HUES64 (cell line): ENCODE measurements at regions not wholly inside any gene's neighbourhood (a gene's known extent, or its start where the extent isn't known, plus 50 kb on each side); places are given as distances from the start of the nearest gene placed in this dataset.
"Not testable (repeated sequence)": the region's sequence is repeated elsewhere in the genome, so short reads cannot be mapped to it uniquely, and the experiment has no call there.

Experiments used
- H3K27ac ChIP-seq: 2 replicates; pipeline ENCODE4 v1.7.0; 2013; ENCODE audit warnings: low read depth, low read length, inconsistent platforms
- H3K27me3 ChIP-seq: 2 replicates; pipeline ENCODE4 v1.6.1; 2013; ENCODE audit warnings: mild to moderate bottlenecking, low read length; ENCODE audit not compliant: insufficient read depth
- H3K36me3 ChIP-seq: 2 replicates; pipeline ENCODE4 v1.6.1; 2013; ENCODE audit warnings: mild to moderate bottlenecking, low read length; ENCODE audit not compliant: insufficient read depth
- H3K4me1 ChIP-seq: 2 replicates; pipeline ENCODE4 v1.6.1; 2013; ENCODE audit warnings: mild to moderate bottlenecking, low read length, moderate library complexity; ENCODE audit not compliant: insufficient read depth
- H3K4me3 ChIP-seq: 2 replicates; pipeline ENCODE4 v1.5.1; 2013; ENCODE audit warnings: mild to moderate bottlenecking, low read length, moderate library complexity
- H3K9ac ChIP-seq: 2 replicates; pipeline ENCODE4 v1.6.1; 2013; ENCODE audit warnings: mild to moderate bottlenecking, low read depth, low read length
- H3K9me3 ChIP-seq: 2 replicates; pipeline ENCODE4 v1.6.1; 2013; ENCODE audit warnings: low read depth, low read length; ENCODE audit not compliant: insufficient read depth
- WGBS: fragments of 150-250, 120-280 bp; methylation state at CpG from one replicate; pipeline ENCODE4 v1.1.7; 2013; ENCODE audit warnings: missing lambda C conversion rate; 5-methylcytosine and 5-hydroxymethylcytosine counted together

DNA sequence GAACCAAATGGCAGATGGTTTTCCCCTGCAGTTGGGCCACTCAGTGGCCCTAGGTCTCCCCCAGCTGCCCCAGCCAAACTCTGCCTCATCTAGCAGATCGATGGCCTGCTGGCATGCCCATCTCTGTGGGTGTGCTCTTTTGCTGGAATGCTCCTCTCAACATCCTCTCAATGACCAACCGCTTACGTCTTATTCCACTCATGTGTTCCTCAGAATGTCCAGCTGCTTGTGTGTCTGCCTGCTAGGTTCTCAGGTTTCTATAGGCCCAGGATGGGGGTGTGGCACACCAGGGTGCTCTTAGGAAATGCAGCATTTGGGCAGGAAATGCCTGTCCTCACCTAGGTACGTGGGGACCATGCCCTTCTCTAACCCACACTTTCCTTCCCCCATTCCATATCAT lies 509.9 kb upstream of the SYNCRIP start:
- Histone ChIP-seq H3K9ac (no peak overlapping the region), H3K27me3 (no peaks in the 10 kb centered on the region), H3K9me3 (no peaks in the 10 kb centered on the region), H3K27ac (no peak overlapping the region), H3K36me3 (no peaks in the 10 kb centered on the region), H3K4me3 (no peak overlapping the region), H3K4me1 (peaks cover 4% of the 10 kb centered on the region; the same call in 1 of the 2 replicates)
- 76% methylated on average over 4 of the region's 4 CpGs for WGBS

DNA sequence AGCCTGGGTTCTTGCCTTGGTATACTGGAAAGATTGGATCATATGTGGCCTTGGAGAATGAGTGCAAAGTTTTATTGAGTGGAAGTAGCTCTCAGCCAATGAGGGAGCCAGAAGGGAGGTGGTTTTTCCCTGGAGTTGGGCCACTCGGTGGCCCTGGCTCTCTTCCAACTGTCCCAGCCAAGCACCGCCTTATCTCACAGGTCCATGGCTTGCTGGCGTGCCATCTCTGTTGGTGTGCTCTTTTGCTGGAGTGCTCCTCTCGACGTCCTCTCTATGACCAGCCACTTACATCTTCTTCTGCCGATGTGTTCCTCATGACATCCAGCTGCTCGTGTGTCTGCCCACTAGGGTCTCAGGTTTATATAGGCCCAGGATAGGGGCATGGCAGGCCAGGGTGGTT lies 505.9 kb upstream of the SYNCRIP start:
- H3K4me1 ChIP-seq: peaks cover 4% of the 10 kb centered on the region; the same call in 1 of the 2 replicates
- 97% methylated on average over 7 of the region's 7 CpGs for WGBS
- H3K4me3 ChIP-seq: no peak overlapping the region
- no peak overlapping the region for H3K9ac ChIP-seq
- H3K27me3 ChIP-seq: no peaks in the 10 kb centered on the region
- no peaks in the 10 kb centered on the region for H3K36me3 ChIP-seq
- H3K27ac ChIP-seq: no peak overlapping the region
- no peaks in the 10 kb centered on the region for H3K9me3 ChIP-seq

GRCh38 chr6:86147859-86148258 lies 505.2 kb upstream of the SYNCRIP start:
- Histone ChIP-seq H3K27ac (no peak overlapping the region), H3K4me1 (peaks cover 4% of the 10 kb centered on the region; the same call in 1 of the 2 replicates), H3K27me3 (no peaks in the 10 kb centered on the region), H3K36me3 (no peaks in the 10 kb centered on the region), H3K9me3 (peaks cover 3% of the 10 kb centered on the region; the same call in 1 of the 2 replicates), H3K4me3 (no peak overlapping the region), H3K9ac (no peak overlapping the region)
- 95% methylated on average over 5 of the region's 5 CpGs for WGBS

GRCh38 chr6:86147311-86147710 lies 504.6 kb upstream of the SYNCRIP start:
- H3K4me1 ChIP-seq: peaks cover 4% of the 10 kb centered on the region; the same call in 1 of the 2 replicates
- no peak overlapping the region for H3K4me3 ChIP-seq
- no peak overlapping the region for H3K9ac ChIP-seq
- no peaks in the 10 kb centered on the region for H3K27me3 ChIP-seq
- H3K36me3 ChIP-seq: no peaks in the 10 kb centered on the region
- 100% methylated on average over 1 of the region's 3 CpGs for WGBS
- H3K27ac ChIP-seq: no peak overlapping the region
- H3K9me3 ChIP-seq: peaks cover 3% of the 10 kb centered on the region; the same call in 1 of the 2 replicates

- H3K4me3 ChIP-seq, H3K4me1 ChIP-seq, H3K9me3 ChIP-seq, H3K9ac ChIP-seq, H3K36me3 ChIP-seq, H3K27ac ChIP-seq, H3K27me3 ChIP-seq: not testable (repeated sequence)
- WGBS: 93% methylated on average over 3 of the region's 3 CpGs
These were observed 504.1 kb upstream of the SYNCRIP start for GRCh38 chr6:86146751-86147150.

DNA sequence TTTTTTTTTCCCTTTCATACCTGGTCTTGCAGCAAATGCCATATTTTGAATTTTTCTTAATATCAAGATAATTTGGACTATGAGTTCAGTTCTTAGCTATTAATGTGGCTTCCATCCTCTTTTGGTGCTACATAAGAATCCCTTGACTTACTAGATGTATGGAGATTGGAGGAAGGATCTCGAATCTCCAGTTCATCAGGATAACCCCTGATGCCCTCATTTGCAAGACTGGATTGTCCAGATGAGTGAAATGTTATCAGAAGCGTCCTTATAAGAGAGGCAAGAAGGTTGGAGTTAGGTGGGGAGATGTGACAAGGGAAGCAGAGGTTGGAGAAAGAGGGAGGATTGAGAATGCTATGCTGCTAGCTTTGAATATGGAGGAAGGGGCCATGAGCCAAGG lies 499.6 kb upstream of the SYNCRIP start:
- peaks cover 3% of the 10 kb centered on the region; the same call in 1 of the 2 replicates for H3K9me3 ChIP-seq
- 93% methylated on average over 2 of the region's 2 CpGs for WGBS
- no peaks in the 10 kb centered on the region for H3K4me1 ChIP-seq
- H3K36me3 ChIP-seq: no peaks in the 10 kb centered on the region
- H3K9ac ChIP-seq: no peak overlapping the region
- no peak overlapping the region for H3K4me3 ChIP-seq
- no peak overlapping the region for H3K27ac ChIP-seq
- no peaks in the 10 kb centered on the region for H3K27me3 ChIP-seq

DNA sequence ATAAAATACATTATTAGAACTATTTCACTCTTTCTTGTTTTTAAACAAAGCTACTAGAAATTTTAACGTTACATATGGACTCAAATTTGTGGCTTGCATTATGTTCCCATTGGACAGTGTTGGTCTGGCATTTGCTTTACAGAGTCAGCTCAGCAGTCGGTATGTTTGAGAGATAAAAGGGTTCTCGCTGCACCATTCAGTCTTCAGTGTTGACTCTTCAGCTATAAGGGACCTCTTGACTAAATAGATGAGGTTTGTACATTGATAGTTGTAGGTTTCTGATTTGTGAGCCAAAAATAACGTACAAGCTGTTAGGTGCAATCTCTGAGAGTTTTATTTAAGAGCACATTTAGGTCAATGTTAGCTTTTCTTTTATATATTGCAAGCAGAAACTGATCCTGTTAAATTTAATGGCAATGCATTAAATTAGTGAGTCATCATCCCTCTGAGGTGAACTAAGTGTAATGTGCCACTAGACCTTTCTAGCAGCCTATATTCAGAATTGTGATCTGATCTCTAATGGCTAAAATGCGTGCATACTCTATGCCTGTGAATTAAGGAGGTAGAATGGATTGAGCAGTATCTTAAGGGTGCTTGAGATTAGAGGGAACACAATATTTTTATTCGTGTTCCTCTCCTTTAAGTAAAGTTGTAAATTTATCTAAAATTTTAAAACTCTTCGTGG lies 485.6 kb upstream of the SYNCRIP start:
- Histone ChIP-seq H3K9me3 (no peaks in the 10 kb centered on the region), H3K36me3 (no peaks in the 10 kb centered on the region), H3K9ac (no peak overlapping the region), H3K27me3 (no peaks in the 10 kb centered on the region), H3K4me1 (no peaks in the 10 kb centered on the region), H3K4me3 (no peak overlapping the region), H3K27ac (no peak overlapping the region)
- 86% methylated on average over 5 of the region's 7 CpGs for WGBS

DNA sequence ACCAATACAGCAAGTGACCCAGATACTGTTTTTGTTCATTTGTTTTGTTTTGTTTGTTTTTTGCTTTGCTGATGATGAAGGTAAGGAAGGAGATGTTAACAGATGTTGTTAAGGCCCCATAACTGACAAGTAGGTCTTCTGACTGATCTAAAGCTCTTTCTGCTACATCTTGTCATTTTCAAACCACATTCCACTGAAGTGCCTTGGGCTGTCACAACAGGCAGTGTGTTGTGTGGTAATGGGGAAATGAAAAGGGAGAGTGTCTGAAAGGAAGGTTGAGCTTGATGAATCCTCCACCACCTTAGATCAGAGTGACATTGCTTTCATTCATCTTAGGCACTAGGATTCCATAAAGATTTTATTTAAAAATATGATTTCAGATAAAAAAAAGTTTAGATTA lies 479.4 kb upstream of the SYNCRIP start:
- Histone ChIP-seq H3K4me1 (no peaks in the 10 kb centered on the region), H3K27ac (no peak overlapping the region), H3K9me3 (no peaks in the 10 kb centered on the region), H3K36me3 (no peaks in the 10 kb centered on the region), H3K27me3 (no peaks in the 10 kb centered on the region), H3K4me3 (no peak overlapping the region), H3K9ac (no peak overlapping the region)

GRCh38 chr6:86118271-86118670 lies 475.6 kb upstream of the SYNCRIP start:
- H3K27me3 ChIP-seq: no peaks in the 10 kb centered on the region
- H3K27ac ChIP-seq: no peak overlapping the region
- H3K9ac ChIP-seq: no peak overlapping the region
- no peaks in the 10 kb centered on the region for H3K36me3 ChIP-seq
- H3K4me3 ChIP-seq: no peak overlapping the region
- H3K9me3 ChIP-seq: no peaks in the 10 kb centered on the region
- H3K4me1 ChIP-seq: no peaks in the 10 kb centered on the region

DNA sequence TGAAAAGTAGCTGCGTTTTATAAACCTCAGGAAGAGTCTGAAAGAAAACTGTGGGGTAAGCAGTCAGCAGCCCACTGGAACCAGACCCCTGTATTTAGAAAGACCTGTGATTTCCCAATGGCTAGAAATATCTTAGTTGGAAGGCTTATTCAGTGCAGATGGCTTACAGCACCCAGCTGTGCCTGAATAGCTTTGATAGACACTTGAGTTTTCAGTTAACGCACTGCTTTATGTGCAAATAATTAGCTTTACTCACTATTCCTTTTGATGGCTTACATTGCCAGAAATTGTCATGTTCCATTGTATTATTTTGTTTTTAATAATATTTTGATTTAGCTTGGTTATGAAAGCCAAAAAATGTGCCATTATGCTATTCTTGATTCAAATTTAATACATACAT lies 465.3 kb upstream of the SYNCRIP start:
- Histone ChIP-seq H3K36me3 (no peaks in the 10 kb centered on the region), H3K9me3 (no peaks in the 10 kb centered on the region), H3K4me3 (no peak overlapping the region), H3K27me3 (no peaks in the 10 kb centered on the region), H3K4me1 (no peaks in the 10 kb centered on the region), H3K27ac (no peak overlapping the region), H3K9ac (no peak overlapping the region)
- WGBS: 91% methylated on average over 2 of the region's 2 CpGs

- H3K36me3 ChIP-seq: no peaks in the 10 kb centered on the region
- no peak overlapping the region for H3K27ac ChIP-seq
- H3K4me3 ChIP-seq: no peak overlapping the region
- H3K27me3 ChIP-seq: no peaks in the 10 kb centered on the region
- no peaks in the 10 kb centered on the region for H3K4me1 ChIP-seq
- no peak overlapping the region for H3K9ac ChIP-seq
- WGBS: 96% methylated on average over 2 of the region's 2 CpGs
- no peaks in the 10 kb centered on the region for H3K9me3 ChIP-seq
These were observed 445.3 kb upstream of the SYNCRIP start for GRCh38 chr6:86087954-86088353.

DNA sequence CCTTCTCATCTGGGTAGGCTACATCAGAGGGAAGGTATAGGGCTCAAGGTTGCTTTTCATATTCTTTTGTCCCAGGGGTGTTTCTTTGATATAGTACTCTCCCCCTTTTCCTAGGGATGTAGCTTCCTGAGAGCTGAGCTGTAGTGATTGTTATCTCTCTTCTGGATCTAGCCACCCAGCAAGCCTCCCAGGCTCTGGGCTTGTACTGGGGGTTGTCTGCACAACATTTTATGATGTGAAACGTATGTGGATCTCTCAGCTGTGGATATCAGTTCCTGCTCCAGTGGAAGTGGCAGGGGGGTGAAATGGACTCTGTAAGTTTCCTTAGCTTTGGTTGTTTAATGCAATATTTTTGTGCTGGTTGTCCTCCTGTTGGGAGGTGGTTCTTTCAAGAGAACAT lies 437.3 kb upstream of the SYNCRIP start:
- no peak overlapping the region for H3K9ac ChIP-seq
- no peaks in the 10 kb centered on the region for H3K27me3 ChIP-seq
- H3K4me1 ChIP-seq: no peaks in the 10 kb centered on the region
- no peak overlapping the region for H3K4me3 ChIP-seq
- 90% methylated on average over 1 of the region's 1 CpG for WGBS
- no peak overlapping the region for H3K27ac ChIP-seq
- H3K9me3 ChIP-seq: no peaks in the 10 kb centered on the region
- H3K36me3 ChIP-seq: no peaks in the 10 kb centered on the region
